Ascending aorta (tissue), 2 donors: ENCODE measurements at regions not wholly inside any gene's neighbourhood (a gene's known extent, or its start where the extent isn't known, plus 50 kb on each side); places are given as distances from the start of the nearest gene placed in this dataset.

Experiments used
- DNase-seq, 2 donors: peaks; one replicate each; pipeline ENCODE4 v3.0.0-alpha.2; 2019; ENCODE audit warnings: low spot score in 2 of 2
- H3K27ac ChIP-seq, 2 donors: fragments of 200-600 bp; sonication (generic); one replicate each; pipeline ENCODE4 v1.5.1; 2016 to 2017; ENCODE audit warnings: mild to moderate bottlenecking in 1 of 2
- H3K27me3 ChIP-seq: fragments of 200-600 bp; sonication (generic); one replicate; pipeline ENCODE4 v1.5.1; 2017
- H3K36me3 ChIP-seq, 2 donors: fragments of 200-600 bp; sonication (generic); one replicate each; pipeline ENCODE4 v1.5.1; 2016
- H3K4me1 ChIP-seq, 2 donors: fragments of 200-600 bp; sonication (generic); one replicate each; pipeline ENCODE4 v1.5.1; 2016 to 2017; ENCODE audit warnings: mild to moderate bottlenecking in 1 of 2
- H3K4me3 ChIP-seq, 2 donors: fragments of 200-600 bp; sonication (generic); one replicate each; pipeline ENCODE4 v1.5.1; 2016 to 2017; ENCODE audit warnings: mild to moderate bottlenecking in 1 of 2
- H3K9me3 ChIP-seq, 2 donors: fragments of 200-600 bp; sonication (generic); one replicate each; pipeline ENCODE4 v1.5.1; 2016
- CTCF ChIP-seq, 3 experiments: fragments of 200-600 bp in 2 of 3; fragments of 450-650 bp in 1 of 3; sonication (generic) in 2 of 3; IDR thresholded peaks; one replicate each; pipeline ENCODE4 v1.5.1; 2016 to 2019; ENCODE audit warnings: antibody characterized with exemption in 3 of 3, mild to moderate bottlenecking in 1 of 3, moderate library complexity in 1 of 3
- intact Hi-C: fragments of 100-400 bp; cut with DNase I; formaldehyde crosslinking; loops from one replicate; pipeline ENCODE4 v1.15.1; 2023

DNA sequence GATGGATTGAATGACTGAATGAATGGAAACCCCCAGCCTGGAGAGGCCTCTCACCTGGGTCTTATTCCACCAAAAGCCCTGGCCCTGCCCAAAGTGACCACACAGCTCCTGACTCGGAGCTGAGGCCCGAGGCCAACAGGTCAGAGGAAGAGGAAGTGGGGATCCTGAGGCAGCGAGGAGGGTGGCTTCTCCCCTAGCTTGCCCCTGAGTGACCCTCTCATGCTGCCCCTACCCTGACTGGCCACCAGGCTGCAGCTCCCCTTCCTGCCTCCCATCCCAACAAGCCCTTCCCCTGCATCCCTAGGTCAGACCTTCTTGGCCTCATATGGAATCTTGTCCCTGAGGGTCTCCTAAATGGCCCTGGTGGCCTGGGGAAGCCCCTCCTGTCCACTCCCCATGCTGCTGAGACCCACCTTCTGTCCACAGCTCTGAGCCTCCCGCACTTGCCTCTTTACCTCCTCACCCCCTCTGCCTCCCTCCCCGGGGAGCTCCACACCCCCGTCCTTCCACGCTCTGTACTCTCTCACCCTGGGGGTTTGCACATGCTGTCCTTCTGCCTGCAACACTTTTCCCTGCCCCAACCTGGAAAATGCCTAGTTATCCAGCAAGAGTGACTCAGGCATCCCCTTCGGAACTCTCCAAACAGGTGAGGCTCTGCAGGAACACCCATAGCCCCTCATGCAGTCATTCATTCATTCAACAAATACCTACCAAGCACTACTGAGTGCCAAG lies 134.8 kb upstream of the HDAC4 start:
- no peak overlapping the region for H3K27ac ChIP-seq
- no peaks in the 10 kb centered on the region for H3K27me3 ChIP-seq
- no peak for DNase-seq
- H3K4me1 ChIP-seq: no peaks in the 10 kb centered on the region
- H3K4me3 ChIP-seq: no peak overlapping the region
- TF ChIP-seq CTCF (IDR thresholded peaks at IDR 0.05): no peak
- no peaks in the 10 kb centered on the region for H3K9me3 ChIP-seq
- H3K36me3 ChIP-seq: no peaks in the 10 kb centered on the region
- intact Hi-C loops: no loop called here

GRCh38 chr2:239534581-239535412 lies 134.0 kb upstream of the HDAC4 start:
- Histone ChIP-seq H3K4me3 (no peak overlapping the region), H3K27me3 (no peaks in the 10 kb centered on the region), H3K9me3 (peaks cover 0 to 3% of the 10 kb centered on the region in 2 donors), H3K4me1 (no peaks in the 10 kb centered on the region), H3K36me3 (no peaks in the 10 kb centered on the region), H3K27ac (no peak overlapping the region)
- intact Hi-C loops: no loop called here
- no peak for TF ChIP-seq CTCF (IDR thresholded peaks at IDR 0.05)
- no peak for DNase-seq

DNA sequence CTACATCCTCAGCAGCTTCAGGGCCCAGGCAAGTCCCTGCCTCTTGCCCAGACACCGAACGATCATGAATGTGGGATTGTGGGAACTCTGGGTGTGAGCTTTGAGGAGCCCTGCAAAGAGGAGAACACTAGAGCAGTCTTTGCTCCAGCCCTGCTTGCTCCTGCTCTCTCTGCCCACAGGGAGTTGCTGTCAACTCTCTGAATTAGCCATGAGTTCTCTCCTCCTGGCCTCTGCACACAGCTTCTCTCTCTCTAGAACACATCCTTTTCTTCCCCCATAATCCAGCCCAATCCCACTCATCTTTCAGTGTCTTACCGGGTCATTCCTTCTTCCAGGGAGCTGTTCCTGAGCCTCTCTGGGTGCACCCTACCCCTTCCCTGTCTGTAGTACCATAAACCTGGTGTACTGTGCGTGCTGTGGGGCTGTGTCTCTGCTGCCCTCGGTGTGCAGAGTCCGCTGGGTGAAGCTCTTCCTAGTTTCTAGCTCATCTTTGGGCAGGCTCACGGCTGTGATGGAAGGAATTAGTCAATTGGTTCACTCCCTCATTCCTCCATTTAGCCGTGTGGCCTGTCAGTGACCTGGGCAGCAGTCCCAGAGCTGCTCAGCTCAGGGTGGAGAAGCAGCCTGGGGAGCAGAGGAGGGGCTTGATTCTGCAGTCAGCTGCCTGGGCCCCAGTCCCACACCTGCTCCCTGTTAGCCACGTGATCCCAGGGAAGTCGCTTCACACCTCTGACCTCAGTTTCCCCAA lies 132.9 kb upstream of the HDAC4 start:
- no peak for TF ChIP-seq CTCF (IDR thresholded peaks at IDR 0.05)
- H3K36me3 ChIP-seq: no peaks in the 10 kb centered on the region
- no peaks in the 10 kb centered on the region for H3K27me3 ChIP-seq
- H3K9me3 ChIP-seq: peaks cover 0 to 3% of the 10 kb centered on the region in 2 donors
- no peak overlapping the region for H3K27ac ChIP-seq
- intact Hi-C loops: no loop called here
- DNase-seq: no peak
- H3K4me1 ChIP-seq: no peaks in the 10 kb centered on the region
- H3K4me3 ChIP-seq: no peak overlapping the region

DNA sequence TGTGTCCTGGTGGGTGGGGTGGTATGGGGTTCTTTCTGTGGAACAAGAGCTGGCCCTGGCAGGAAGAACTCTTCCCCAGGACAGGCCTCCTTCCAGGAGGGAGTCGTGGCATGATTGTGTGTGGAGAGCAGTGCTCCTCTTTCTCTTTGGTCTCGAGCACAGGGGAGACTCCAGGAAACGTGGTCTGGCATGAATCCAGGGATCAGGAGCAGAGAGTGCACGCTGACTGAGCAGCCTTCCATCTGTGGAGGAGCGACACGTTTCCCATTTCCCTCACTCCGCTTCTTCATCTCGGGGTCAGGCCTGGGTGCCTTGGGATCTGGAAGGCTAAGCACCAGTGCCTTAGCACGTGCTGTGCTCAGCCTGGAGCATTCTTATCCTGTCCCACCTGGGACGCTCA lies 132.0 kb upstream of the HDAC4 start:
- Histone ChIP-seq H3K27me3 (no peaks in the 10 kb centered on the region), H3K36me3 (no peaks in the 10 kb centered on the region), H3K4me3 (no peak overlapping the region), H3K9me3 (peaks cover 0 to 3% of the 10 kb centered on the region in 2 donors), H3K4me1 (no peaks in the 10 kb centered on the region), H3K27ac (no peak overlapping the region)
- intact Hi-C loops: no loop called here
- DNase-seq: no peak
- no peak for TF ChIP-seq CTCF (IDR thresholded peaks at IDR 0.05)

DNA sequence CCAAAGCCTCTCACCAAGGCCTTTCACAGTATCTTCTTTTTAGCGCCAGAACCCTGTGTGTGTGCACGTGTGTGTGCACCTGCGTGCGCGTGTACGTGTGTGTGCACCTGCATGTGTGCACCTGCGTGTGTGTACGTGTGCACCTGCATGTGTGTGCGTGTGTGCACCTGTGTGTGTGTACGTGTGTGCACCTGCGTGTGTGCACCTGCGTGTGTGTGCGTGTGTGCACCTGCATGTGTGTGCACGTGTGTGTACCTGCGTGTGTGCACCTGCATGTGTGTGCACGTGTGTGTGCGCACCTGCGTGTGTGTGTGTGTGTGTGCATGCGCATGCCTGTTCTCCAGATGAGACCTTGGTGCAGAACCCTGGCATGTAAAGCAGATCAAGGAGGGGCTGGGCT lies 131.4 kb upstream of the HDAC4 start:
- no peak overlapping the region for H3K4me3 ChIP-seq
- DNase-seq: no peak
- no peaks in the 10 kb centered on the region for H3K36me3 ChIP-seq
- H3K4me1 ChIP-seq: no peaks in the 10 kb centered on the region
- TF ChIP-seq CTCF (IDR thresholded peaks at IDR 0.05): no peak
- H3K27ac ChIP-seq: no peak overlapping the region
- intact Hi-C loops: no loop called here
- peaks cover 0 to 3% of the 10 kb centered on the region in 2 donors for H3K9me3 ChIP-seq
- H3K27me3 ChIP-seq: no peaks in the 10 kb centered on the region
